ENCODE measurements at regions not wholly inside any gene's neighbourhood (a gene's known extent, or its start where the extent isn't known, plus 50 kb on each side); places are given as distances from the start of the nearest gene placed in this dataset.

DNA sequence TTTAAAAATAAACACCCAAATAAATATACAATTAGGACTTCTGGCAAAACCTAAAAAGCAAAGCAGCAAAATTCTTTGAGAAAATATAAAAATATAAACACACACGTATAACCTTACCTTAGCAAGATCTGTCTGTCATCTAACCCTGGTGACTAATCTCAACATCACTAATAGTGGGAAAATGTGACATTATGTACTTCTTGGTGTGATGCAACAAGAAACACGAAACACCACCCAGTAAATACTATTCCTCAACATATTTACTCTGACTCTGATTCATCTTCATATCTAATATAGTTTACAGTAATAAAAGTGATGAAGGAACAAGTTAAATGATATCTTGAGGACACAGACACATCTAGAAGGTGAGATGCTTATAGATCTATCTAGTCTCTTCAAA, 332.6 kb upstream of the MANEA start:
- DNase-seq, result no peak

DNA sequence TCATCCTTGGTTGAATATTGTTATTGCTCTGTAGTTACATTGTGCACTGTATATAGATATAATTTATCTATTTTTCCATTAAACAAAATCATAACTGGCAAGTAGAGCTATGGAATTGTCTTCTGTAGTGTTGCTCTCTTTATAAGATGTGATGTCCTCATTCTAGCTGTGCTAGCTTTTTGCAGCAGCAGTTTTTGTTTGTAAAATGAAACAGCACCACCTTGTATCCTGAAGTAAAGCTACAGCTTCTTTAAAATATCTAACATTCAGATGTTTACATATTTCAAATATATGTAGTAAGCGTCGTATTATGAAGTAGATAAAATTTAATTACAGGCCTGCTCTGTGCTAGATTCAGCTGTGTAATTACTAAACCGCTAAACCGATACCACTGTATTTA, 328.8 kb upstream of the MANEA start:
- DNase-seq, result no peak

DNA sequence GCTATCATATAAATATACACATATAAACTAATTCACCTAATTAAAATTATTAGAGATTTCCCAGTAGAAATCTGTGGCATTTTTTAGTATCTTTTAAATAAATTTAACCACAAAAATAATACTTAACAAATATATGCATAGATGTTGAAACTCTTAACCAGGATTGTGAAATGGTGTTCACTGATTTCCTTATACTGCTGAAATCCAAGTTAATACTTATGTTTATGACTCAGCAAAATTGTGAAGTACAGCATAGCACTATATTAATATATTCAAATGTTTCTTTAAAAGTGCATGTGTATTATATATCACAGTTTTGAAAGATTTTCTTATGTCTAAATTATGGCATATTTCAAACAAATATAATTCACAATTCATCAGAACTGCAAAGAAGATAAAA, 328.2 kb upstream of the MANEA start:
- no peak for DNase-seq

DNA sequence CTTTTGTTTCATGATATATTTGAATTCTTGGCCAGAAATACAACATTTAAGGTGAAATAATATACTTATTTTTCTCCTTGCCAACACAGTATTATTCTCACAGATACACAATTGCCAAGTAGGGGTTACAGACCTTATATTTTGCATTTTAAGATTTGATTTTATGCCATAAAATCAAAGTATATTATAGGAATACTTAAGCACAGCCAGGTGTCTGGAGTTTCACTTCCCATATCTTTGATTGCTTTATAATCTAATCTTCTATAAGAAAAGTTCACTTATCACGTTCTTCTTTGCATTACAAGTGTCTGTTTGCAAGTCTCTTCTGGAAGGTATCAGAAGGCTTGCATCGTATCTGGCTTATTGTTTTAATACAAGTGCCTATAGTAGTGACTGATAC, 327.7 kb upstream of the MANEA start:
- DNase-seq, result no peak

DNA sequence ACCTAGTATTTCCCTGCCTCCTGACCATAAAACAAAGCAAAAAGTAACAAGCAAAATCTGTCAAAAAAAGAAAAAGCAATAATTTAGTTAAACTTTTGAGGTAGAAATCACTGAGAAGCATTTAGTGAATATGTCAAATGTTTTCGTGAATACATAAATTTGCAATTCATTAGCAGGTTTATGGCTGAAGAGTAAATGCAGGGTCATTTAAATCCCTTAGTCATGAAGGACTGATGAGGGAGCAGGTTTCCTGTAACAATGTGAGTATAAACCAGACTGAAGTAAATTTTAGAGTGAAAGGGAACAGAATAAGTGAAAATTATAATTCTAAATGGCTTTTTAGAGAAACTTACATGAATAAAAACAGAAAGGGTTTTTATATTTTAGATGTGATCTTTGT, 313.5 kb upstream of the MANEA start:
- DNase-seq, result no peak

DNA sequence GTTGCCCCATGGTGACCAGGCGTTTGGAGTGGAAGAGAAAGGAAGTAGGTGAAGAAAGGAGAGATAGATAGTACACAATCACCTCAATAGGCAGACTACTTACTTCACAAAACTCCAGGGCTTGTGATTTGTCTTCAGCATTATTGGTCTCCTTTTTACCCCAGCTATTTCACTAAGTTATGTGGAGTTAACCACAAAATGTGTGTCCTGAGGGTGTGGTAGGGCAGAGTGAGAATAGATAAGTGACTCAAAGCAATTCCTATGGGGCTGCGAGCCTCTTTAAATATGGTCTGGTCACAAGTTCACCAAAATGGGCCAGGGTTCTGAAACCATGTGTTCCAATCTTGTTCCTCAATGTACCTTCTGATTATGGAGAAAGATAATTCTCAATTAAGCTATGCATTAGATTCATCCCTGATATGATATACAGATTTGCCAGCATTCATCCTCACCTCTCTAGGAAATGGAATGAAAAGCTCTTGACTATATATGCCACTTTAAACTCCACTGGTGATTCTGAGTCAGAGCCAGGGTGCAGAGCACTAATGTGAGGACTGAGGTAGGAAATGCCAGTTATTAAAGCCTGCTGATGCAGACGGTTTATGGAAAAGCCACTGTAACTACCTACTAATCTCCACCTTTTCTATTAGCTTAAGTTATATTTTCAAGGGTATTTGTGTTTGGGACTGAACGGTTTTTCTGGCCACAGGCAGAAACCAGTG, 310.6 kb upstream of the MANEA start:
- DNase-seq, result no peak

DNA sequence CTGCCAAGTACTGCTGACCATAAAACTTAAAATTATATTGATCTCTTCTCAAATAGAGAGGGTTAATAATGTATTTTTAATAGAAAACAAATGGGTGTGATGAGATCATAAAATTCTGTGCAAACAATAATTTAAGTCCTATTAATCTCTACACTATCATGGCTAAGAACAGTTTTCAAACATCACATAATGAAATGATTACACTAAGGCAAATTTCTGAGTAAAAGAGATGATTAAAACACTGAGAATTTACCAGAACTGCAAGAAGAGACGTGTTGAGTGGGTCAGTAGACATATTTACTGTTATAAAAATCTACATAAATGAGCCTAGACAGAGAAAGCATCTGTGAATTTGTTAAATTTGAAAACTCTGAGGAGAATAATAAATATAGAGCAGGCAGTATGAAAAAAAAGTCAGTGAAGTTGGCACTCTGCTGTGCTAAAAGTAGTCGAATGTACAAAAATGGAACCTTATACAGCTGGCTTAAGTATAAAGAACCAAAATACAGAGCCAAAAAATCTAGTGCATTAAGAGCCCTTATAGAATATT, 302.6 kb upstream of the MANEA start:
- DNase-seq, result no peak

DNA sequence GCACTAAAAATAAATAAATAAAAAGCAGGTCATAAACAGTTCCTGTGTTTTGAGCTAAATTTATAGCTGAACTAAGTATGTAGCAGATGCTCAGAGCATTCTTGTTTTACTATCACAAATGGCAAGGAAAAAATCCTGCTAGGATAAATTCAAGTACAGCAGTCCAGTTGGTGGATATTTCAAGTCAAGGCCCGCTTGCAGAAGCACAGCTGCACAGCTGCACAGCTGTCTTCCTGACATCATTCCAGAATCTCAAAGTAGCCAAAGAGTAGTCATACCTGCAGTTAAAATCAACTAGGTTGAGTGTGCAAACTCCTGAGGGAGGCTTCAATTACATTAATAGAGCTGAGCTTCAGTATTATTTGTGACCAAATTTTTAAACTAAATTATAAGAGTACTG, 297.7 kb upstream of the MANEA start:
- no peak for DNase-seq

DNA sequence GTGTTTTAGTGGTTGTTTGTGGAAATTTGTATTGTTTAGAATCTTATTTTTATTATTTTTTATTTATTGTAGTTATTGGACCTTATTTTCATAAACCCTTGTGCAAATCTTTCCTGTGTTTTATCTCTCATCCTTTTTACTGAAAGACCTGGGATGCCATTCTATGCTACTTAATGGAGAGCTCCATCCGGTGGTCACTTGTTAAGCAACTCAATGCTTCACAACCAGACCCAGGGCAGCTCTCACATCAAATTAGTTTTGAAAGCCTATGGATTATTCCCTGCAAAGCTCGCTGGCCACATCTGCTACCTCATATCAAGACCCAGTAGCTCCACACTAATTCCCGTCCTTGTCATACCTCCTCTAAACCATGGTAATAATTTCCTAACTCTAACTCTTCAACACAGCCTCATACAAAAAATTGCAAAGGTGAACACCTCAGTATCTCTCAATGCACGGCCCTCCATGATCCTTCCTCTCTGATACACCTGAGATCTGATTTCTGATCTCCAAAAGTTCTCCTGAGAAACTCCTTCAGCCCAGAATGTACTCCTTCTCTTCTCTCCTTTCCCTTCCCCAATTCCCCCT, 296.6 kb upstream of the MANEA start:
- DNase-seq, result no peak

DNA sequence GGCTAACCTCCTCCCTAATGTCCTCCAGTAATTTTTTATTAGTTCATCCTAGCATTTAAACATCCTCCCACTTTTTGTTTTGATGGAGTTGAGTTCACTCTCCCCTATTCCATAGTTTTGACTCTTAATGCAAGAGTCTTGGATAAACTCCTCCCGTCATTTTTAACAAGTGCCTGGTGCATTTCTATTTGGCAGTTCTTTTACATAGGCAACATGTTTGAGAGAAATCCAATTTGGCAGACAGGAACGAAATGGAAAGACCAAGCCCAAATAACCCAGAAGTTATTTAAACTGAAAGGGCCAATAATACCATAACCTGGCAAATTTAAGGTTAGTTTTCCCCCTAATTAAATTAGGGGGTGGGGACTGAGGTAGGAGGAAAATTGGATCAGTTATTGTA, 291.5 kb upstream of the MANEA start:
- DNase-seq, result no peak

DNA sequence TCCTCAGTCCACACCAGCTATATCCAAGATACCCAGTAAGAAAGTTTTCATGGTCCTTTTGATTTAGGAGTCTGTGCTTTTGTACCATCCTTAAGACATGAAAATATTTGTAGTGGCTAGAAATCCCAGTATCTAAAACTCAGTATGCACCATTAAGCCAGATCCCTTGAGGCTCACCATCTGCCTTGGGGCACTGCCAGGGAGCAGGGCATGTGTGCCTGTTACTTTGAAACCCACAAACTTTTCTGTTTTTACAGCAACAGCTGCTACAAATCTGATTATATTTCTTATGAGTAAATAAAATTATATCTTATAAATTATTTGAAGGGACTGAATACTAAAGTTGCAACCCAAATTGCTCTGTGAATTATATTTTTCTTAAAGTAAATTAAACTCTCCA, 290.5 kb upstream of the MANEA start:
- DNase-seq, result no peak

DNA sequence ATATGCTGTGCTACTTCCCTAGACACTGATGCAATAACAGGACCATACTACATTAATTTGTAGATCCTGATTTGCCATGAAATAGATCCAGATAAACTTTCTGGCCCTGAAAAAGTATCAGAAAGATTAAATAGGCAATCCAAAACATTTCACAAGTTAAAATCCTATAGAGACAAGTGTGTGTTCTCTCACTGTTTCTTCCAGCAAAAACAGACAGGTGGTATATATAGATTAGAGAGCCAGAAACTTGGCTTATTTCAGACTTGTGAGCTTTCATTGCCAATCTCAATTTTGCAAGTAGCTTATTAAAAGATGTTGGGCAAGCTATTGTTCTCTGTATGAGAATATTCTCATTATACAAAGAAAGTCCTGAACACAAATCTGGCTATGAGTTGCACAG, 289.1 kb upstream of the MANEA start:
- no peak for DNase-seq

DNA sequence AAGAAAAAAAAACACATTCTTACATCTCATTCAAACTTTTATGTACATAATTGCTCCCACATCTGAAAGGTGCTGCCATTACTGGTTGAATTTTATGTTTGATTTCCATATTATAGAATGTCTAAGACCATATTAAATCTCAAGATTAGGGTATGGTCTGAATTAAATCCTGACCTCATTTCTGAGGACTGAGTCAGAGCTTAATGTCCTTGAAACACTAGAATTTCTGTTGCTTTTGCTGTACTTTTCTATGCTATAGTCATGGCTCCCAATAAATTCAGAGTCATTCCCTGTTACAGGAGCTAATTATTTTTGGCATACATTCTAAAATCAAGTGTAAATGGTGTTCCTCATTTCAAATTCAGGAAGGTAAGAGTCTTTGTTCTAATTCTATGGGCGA, 285.3 kb upstream of the MANEA start:
- DNase-seq, result no peak

DNA sequence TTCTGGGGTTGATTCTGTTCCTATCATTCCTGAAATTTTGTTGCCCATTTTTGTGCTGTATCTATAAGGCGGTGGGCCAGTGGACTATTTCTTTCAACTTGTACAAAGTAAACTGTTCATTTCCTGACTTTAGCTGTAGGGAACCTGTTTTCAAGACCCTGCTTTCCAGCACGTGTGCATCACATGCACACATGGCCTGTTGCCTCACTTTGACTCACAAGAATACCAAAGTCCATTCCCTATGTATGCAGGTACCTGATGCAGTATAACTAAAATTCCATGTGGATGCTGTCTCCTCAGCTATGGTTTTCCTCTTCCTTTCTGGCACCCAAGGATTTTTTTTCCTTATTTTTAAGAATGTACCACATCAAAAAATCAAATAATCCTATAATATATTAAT, 284.1 kb upstream of the MANEA start:
- DNase-seq, result no peak

DNA sequence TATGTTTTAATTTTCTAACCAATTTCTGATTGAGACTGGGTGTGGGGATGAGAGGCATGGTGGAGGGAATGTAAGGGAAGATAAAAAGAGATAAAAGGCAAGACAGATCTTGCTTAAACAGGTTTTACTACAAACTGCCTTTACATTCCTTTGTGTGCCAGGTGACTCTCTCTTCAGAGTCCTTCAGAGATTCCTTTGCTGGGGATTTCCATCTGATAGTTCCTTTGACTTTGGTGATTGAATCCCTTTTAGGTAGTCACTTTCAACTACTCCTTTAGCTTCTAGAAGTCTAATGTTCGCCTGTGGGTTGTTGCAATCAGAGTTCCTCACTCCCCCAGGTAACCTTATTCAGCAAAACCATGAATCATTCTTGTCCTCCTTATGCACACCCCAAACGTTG, 283.3 kb upstream of the MANEA start:
- no peak for DNase-seq

DNA sequence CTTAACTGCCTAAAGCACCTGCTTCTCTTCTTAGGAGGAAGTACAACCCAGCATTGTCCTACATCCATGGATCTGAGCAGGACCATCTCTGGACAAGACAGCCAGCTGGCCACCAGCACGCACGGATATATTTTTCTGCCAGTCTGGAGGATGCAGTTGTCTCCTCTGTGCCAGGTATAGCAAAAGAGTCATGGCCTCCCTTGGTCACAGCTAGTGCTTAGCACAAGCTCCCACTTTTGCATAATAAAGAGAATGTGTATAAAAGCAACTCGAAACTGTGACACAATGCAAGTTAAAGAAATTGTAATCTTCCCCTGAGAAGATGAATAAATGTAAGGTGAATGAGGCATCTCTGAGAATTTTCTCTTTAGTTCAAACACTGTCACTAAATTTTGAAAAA, 267.8 kb upstream of the MANEA start:
- DNase-seq, result no peak

DNA sequence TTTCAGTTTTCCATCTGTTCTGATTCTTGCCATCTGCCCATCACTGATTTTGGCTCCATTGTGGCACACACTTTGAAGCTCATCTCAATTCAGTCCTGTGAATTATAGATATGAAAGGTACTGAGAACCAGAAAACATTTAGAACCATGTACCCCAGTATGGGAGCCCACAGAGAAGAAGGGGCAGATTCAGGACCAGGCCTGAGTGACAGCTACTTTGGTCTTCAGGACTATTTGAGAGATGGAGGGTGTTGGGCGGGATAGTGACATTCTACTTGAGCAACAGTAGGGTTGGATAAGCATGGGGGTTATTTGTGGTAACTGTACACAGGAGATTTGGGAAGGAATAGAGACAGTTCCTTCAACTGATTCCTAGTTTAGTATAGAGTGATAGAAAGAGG, 259.2 kb upstream of the MANEA start:
- no peak for DNase-seq

DNA sequence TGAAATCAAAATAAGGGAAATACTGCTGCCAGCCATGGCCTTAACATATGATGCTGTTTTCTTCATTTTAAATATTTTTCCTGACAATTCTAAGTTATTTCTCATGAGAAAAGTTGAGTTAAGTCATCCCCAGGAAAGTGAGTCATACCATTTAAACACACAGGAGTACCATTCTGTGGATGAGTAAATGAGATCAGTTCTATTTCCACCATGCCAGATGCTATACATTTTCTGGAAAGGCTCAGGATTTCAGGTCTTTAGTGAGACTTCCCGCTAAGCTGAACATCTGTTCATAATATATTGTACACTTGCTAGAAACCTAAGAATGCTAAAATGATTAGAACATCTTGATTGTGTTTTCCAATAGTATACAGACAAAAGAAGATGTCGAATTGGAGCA, 256.2 kb upstream of the MANEA start:
- DNase-seq, result no peak

DNA sequence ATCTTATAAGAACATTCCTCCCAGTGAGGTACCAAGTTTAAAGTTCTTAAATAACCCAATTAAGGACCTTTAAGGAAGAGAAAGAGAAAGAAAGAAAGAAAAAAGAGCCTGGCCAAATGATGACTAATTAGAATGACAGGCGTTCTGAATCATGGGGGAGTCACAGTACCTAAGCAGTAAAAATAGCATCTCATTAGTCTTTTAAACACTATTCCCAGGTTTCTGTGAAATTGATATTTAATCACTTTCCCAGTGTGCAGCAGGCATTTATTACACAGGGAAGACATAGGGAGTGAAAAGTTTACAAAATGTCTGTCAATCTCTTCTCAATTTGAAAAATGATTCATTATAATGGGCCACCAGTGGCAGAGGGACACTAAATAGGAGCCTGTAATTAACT, 251.4 kb upstream of the MANEA start:
- no peak for DNase-seq

DNA sequence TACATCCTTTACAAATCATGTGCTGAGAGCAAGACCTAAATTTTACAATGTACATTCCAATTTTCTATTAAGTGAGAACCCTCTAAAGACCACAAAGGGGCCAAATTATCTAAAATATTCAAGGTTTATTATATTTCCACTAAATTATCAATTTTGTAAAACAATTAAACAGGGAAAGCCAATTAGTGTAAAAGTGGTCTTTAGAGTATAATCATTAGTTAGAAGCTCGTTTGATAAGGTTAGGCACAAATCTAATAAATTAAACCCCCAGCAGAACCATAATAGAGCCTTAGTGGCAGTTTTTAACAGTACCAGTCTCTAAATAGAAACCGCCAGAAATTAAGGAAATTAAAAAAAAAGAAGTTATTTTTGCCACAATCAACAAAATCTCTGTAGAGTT, 249.1 kb upstream of the MANEA start:
- DNase-seq, result no peak

DNA sequence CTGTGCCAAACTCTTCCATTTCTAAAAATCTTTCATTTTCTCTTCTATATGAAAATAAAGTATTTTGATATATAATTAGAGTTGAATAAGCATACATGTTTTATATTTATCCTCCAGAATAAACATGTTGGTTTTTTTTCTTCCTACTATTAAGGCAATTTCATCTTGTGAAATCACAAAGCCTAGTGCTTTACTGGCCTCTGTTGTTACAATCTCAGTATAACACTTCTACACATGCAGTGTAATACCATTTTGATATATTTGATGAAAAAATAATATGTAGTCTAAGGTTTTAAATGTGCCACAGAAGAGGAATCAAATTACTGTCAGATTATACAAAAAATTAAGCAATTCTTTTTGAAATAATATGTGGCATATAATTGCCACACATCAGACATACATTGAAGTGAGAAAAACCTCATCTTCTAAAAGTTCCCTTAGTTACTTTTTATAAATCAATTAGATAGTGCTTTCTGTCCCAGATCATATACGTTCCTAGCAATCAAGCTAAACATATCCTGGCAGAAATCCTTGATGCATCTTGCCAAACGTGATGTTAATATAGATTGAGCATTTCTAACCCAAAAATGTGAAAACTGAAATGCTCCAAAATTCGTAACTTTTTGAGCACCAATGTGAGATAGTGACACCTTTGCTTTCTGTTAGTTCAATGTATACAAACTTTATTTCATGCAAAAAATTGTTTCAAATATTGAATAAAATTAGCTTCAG, 225.1 kb upstream of the MANEA start:
- DNase-seq, result no peak

DNA sequence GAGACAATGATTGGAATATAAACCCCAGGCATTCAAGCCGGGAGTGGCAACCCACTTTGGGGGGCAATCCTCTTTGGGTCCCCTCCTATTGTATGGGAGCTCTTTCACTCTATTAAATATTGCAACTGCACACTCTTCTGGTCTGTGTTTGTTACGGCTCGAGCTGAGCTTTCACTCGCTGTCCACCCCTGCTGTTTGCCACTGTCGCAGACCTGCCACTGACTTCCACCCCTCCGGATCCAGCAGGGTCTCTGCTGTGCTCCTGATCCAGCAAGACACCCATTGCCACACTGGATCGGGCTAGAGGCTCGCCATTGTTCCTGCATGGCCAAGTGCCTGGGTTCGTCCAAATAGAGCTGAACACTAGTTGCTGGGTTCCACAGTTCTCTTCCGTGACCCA, 222.8 kb upstream of the MANEA start:
- no peak for DNase-seq

DNA sequence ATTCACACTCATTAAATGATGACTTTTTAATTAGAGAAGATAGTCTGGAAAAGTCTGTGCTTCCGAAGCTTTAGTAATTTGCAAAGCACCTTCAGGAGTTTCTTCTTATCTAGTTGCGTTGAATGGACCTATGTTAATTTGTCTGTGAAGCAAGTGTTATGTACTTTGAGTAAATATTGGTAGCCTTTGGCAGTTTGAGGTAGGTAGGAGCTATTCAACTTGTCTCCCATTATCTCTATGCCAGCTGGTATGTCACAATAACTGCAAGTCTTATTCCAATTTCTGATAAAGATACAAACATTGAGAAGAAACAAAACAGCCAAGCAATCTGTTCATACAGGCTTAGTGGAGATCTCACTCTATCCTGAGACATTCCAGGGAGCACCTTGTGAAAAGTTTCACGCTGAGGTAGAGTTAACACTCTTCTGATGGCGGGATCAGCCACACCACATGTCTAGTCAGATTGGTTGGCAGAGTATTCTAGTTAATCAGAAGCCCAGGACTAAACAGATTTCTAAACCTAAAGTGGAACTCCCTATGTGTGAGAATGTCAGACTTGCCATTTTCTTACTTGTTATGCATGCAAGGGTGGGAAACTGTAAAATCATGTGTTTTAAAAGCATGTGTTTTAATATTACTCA, 219.8 kb upstream of the MANEA start:
- DNase-seq, result no peak

All from CD4-positive, alpha-beta T cell treated with Interleukin-12 subunit alpha and Interleukin-12 subunit beta, for 1 hour (primary cell).